Panc1 (cell line): ENCODE measurements at regions not wholly inside any gene's neighbourhood (a gene's known extent, or its start where the extent isn't known, plus 50 kb on each side); places are given as distances from the start of the nearest gene placed in this dataset.
"Not testable (repeated sequence)": the region's sequence is repeated elsewhere in the genome, so short reads cannot be mapped to it uniquely, and the experiment has no call there.

Source experiments
- ATAC-seq: fragments of 200-7000 bp; cut with Tn5 transposase; 2 replicates; pipeline ENCODE4 v1.9.1; 2020; ENCODE audit warnings: mild to moderate bottlenecking, moderate library complexity
- BruUV-seq: library from RNA; stranded (reverse); fragments of 400-500 nt; replicated peaks from 2 replicates; lab custom pipeline; 2021; lab: Mats Ljungman, UMichigan
- CTCF ChIA-PET: fragments of 300-600 bp; sonication (Branson Sonifier 250); formaldehyde crosslinking; loops from one replicate; lab custom pipeline; 2022; ENCODE audit warnings: antibody characterized with exemption; lab: Charles Lee
- POLR2A ChIA-PET: fragments of 300-600 bp; sonication (Branson Sonifier 250); formaldehyde crosslinking; loops from one replicate; lab custom pipeline; 2022; ENCODE audit warnings: antibody characterized with exemption; lab: Charles Lee
- DNase-seq: peaks from one replicate; pipeline ENCODE4 v3.0.0-alpha.2; 2010; ENCODE audit warnings: low read depth, low spot score
- H3K27ac ChIP-seq: 2 replicates; pipeline ENCODE4 v1.5.1; 2011; ENCODE audit warnings: mild to moderate bottlenecking, low read length, inconsistent platforms
- H3K27me3 ChIP-seq: fragments of 200-500 bp; sonication (Bioruptor generic); 2 replicates; pipeline ENCODE4 v1.6.0; 2014; ENCODE audit warnings: low read length, inconsistent platforms; ENCODE audit not compliant: control insufficient read depth, insufficient read depth
- H3K36me3 ChIP-seq: fragments of 200-500 bp; sonication (Bioruptor generic); 2 replicates; pipeline ENCODE4 v1.5.1; 2014; ENCODE audit warnings: inconsistent platforms, mild to moderate bottlenecking, low read length, moderate library complexity; ENCODE audit not compliant: control insufficient read depth, insufficient read depth
- H3K4me1 ChIP-seq: 2 replicates; pipeline ENCODE4 v1.5.1; 2011; ENCODE audit warnings: inconsistent platforms, mild to moderate bottlenecking, low read length, moderate library complexity; ENCODE audit not compliant: control insufficient read depth, insufficient read depth
- H3K4me3 ChIP-seq, 2 experiments: 2 replicates each; pipeline ENCODE4 v1.5.1; 2011 to 2012; ENCODE audit warnings: low read depth in 2 of 2, low read length in 2 of 2, mild to moderate bottlenecking in 2 of 2, inconsistent platforms in 1 of 2, moderate library complexity in 1 of 2
- H3K9me3 ChIP-seq: fragments of 200-500 bp; sonication (Bioruptor generic); 2 replicates; pipeline ENCODE4 v1.5.1; 2014; ENCODE audit warnings: low read depth, mild to moderate bottlenecking, inconsistent platforms, low read length, moderate library complexity; ENCODE audit not compliant: control insufficient read depth, insufficient read depth
- POLR2AphosphoS5 ChIP-seq: IDR thresholded peaks from 2 replicates; pipeline ENCODE4 v1.6.1; 2012; ENCODE audit warnings: mild to moderate bottlenecking, low read depth, low read length, moderate library complexity
- SIN3A ChIP-seq: IDR thresholded peaks from 2 replicates; pipeline ENCODE4 v1.6.1; 2012; ENCODE audit warnings: low read depth, mild to moderate bottlenecking, low read length, moderate library complexity, borderline replicate concordance; ENCODE audit not compliant: insufficient read depth
- TCF7L2 ChIP-seq: IDR thresholded peaks from 2 replicates; pipeline ENCODE4 v1.6.1; 2011; ENCODE audit warnings: mild to moderate bottlenecking, low read depth, low read length, inconsistent platforms
- in situ Hi-C: cut with HindIII; loops from 2 replicates; pipeline ENCODE4 v1.10.0; 2016; ENCODE audit warnings: low sequenced_read_pairs, low pct_unique_long_range_greater_than_20kb
- intact Hi-C: fragments of 100-400 bp; cut with micrococcal nuclease; formaldehyde crosslinking; loops from one replicate; pipeline ENCODE4 v1.10.0; 2022; ENCODE audit not compliant: unreplicated experiment
- TF ChIP-seq, protein P1 (sequence below), 2 experiments: IDR thresholded peaks; 2 replicates each; pipeline ENCODE4 v1.6.1; 2011 to 2012; ENCODE audit warnings: low read depth in 2 of 2, control low read depth in 1 of 2, low read length in 1 of 2, mild to moderate bottlenecking in 1 of 2, moderate library complexity in 1 of 2; ENCODE audit not compliant: insufficient read depth in 1 of 2
- TF ChIP-seq, protein P2 (sequence below): fragments of 450-650 bp; IDR thresholded peaks from 2 replicates; pipeline ENCODE4 v1.5.1; 2017; ENCODE audit warnings: mild to moderate bottlenecking

DNA sequence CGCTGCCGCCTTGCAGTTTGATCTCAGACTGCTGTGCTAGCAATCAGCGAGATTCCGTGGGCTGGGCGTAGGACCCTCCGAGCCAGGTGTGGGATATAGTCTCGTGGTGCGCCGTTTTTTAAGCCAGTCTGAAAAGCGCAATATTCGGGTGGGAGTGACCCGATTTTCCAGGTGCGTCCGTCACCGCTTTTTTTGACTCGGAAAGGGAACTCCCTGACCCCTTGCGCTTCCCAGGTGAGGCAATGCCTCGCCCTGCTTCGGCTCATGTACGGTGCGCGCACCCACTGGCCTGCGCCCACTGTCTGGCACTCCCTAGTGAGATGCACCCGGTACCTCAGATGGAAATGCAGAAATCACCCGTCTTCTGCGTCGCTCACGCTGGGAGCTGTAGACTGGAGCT is 512.1 kb upstream of the GRID2 start:
- H3K4me1 ChIP-seq, in situ Hi-C loops, H3K9me3 ChIP-seq, BruUV-seq, H3K4me3 ChIP-seq, POLR2A ChIA-PET, H3K27me3 ChIP-seq, ATAC-seq, DNase-seq, intact Hi-C loops, H3K27ac ChIP-seq, CTCF ChIA-PET, H3K36me3 ChIP-seq: not testable (repeated sequence)

DNA sequence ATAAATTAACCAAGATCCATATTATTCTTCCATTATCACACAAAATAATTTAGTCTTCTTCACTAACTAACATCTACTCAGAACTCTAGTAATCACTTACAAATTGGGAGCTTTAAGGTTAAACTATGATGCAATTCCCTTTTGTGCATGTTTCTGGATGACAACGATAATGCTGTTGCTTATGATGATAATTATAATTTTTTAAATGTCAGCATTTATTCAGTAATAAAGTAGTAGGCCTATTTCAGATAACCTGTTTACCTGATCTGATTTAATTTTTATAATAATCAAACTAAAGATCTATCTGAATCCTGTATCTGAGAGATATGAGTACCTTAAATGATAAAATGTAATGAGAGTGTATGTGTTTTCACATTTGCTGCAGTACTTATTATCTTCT is 507.8 kb upstream of the GRID2 start:
- TF ChIP-seq SIN3A: no peak
- intact Hi-C loops: no loop called here
- no TSS peak for BruUV-seq
- no peaks in the 10 kb centered on the region for H3K9me3 ChIP-seq
- ChIA-PET CTCF (no interaction called here), POLR2A (no interaction called here)
- no peak overlapping the region for H3K27ac ChIP-seq
- DNase-seq (no peak), ATAC-seq (no peak)
- no peaks in the 10 kb centered on the region for H3K4me1 ChIP-seq
- H3K27me3 ChIP-seq: no peaks in the 10 kb centered on the region
- no peaks in the 10 kb centered on the region for H3K36me3 ChIP-seq
- in situ Hi-C loops: no loop called here
- no peak overlapping the region for H3K4me3 ChIP-seq

DNA sequence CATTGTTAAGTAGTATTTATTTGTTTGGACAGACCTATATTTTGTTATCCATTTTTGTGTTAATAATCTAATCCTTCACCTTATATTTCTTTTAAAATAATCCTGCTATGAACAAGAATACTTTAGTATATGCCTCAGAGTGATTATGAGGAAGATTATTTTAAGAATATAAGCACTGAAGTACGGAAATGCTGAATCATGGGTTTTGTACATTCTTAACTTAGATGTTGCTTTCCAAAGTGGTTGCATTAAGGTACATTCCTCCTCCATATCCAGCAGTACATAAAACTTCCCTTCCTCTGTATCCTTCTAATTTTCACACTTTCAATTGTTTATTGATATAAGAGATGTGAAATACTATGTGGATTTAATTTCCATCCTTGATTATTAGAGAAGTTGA is 491.4 kb upstream of the GRID2 start:
- CTCF ChIA-PET: no interaction called here
- H3K4me3 ChIP-seq: no peak overlapping the region
- no TSS peak for BruUV-seq
- POLR2A ChIA-PET: no interaction called here
- no peak for DNase-seq
- H3K36me3 ChIP-seq: no peaks in the 10 kb centered on the region
- TF ChIP-seq POLR2AphosphoS5: no peak
- TF ChIP-seq, protein P1, sequence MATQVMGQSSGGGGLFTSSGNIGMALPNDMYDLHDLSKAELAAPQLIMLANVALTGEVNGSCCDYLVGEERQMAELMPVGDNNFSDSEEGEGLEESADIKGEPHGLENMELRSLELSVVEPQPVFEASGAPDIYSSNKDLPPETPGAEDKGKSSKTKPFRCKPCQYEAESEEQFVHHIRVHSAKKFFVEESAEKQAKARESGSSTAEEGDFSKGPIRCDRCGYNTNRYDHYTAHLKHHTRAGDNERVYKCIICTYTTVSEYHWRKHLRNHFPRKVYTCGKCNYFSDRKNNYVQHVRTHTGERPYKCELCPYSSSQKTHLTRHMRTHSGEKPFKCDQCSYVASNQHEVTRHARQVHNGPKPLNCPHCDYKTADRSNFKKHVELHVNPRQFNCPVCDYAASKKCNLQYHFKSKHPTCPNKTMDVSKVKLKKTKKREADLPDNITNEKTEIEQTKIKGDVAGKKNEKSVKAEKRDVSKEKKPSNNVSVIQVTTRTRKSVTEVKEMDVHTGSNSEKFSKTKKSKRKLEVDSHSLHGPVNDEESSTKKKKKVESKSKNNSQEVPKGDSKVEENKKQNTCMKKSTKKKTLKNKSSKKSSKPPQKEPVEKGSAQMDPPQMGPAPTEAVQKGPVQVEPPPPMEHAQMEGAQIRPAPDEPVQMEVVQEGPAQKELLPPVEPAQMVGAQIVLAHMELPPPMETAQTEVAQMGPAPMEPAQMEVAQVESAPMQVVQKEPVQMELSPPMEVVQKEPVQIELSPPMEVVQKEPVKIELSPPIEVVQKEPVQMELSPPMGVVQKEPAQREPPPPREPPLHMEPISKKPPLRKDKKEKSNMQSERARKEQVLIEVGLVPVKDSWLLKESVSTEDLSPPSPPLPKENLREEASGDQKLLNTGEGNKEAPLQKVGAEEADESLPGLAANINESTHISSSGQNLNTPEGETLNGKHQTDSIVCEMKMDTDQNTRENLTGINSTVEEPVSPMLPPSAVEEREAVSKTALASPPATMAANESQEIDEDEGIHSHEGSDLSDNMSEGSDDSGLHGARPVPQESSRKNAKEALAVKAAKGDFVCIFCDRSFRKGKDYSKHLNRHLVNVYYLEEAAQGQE (IDR thresholded peaks at IDR 0.05; ENCODE audit: insufficient read depth in 1 of 2, low read depth in 2 of 2, low read length in 1 of 2): no peak
- TF ChIP-seq TCF7L2: no peak
- TF ChIP-seq SIN3A: no peak
- TF ChIP-seq, protein P2, sequence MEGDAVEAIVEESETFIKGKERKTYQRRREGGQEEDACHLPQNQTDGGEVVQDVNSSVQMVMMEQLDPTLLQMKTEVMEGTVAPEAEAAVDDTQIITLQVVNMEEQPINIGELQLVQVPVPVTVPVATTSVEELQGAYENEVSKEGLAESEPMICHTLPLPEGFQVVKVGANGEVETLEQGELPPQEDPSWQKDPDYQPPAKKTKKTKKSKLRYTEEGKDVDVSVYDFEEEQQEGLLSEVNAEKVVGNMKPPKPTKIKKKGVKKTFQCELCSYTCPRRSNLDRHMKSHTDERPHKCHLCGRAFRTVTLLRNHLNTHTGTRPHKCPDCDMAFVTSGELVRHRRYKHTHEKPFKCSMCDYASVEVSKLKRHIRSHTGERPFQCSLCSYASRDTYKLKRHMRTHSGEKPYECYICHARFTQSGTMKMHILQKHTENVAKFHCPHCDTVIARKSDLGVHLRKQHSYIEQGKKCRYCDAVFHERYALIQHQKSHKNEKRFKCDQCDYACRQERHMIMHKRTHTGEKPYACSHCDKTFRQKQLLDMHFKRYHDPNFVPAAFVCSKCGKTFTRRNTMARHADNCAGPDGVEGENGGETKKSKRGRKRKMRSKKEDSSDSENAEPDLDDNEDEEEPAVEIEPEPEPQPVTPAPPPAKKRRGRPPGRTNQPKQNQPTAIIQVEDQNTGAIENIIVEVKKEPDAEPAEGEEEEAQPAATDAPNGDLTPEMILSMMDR: no peak
- H3K27me3 ChIP-seq: no peaks in the 10 kb centered on the region
- intact Hi-C loops (no loop called here), in situ Hi-C loops (no loop called here)
- no peak for ATAC-seq
- no peaks in the 10 kb centered on the region for H3K4me1 ChIP-seq
- no peaks in the 10 kb centered on the region for H3K9me3 ChIP-seq
- H3K27ac ChIP-seq: no peak overlapping the region
